Stomach (tissue), 8 donors: ENCODE measurements at regions not wholly inside any gene's neighbourhood (a gene's known extent, or its start where the extent isn't known, plus 50 kb on each side); places are given as distances from the start of the nearest gene placed in this dataset.

Experiments used
- DNase-seq, 2 donors: peaks; one replicate each; pipeline versions ENCODE4 v3.0.0 to v3.0.0-alpha.2; 2013 to 2019
- H3K27ac ChIP-seq, 5 donors: fragments of 200-600 bp in 4 of 5; sonication (generic) in 4 of 5; one replicate each; pipeline ENCODE4 v1.5.1; 2013 to 2019; ENCODE audit warnings: mild to moderate bottlenecking in 1 of 5, moderate library complexity in 1 of 5
- H3K27me3 ChIP-seq, 3 donors: fragments of 200-600 bp; sonication (generic); one replicate each; pipeline ENCODE4 v1.5.1; 2017 to 2019; ENCODE audit warnings: mixed run types in 1 of 3
- H3K36me3 ChIP-seq, 4 donors: fragments of 200-600 bp; sonication (generic); 1 replicate in 3 of 4; 2 replicates in 1 of 4; pipeline ENCODE4 v1.5.1; 2016 to 2019
- H3K4me1 ChIP-seq, 4 donors: fragments of 200-600 bp; sonication (generic); one replicate each; pipeline ENCODE4 v1.5.1; 2016 to 2019
- H3K4me3 ChIP-seq, 4 donors: fragments of 200-600 bp; sonication (generic) in 3 of 4; one replicate each; pipeline ENCODE4 v1.5.1; 2016 to 2019; ENCODE audit warnings: mild to moderate bottlenecking in 1 of 4
- H3K9me3 ChIP-seq, 4 donors: fragments of 200-600 bp; sonication (generic); one replicate each; pipeline ENCODE4 v1.5.1; 2016 to 2019
- CTCF ChIP-seq, 7 experiments: fragments of 450-650 bp in 4 of 7; fragments of 200-600 bp in 3 of 7; sonication (generic) in 3 of 7; IDR thresholded peaks; one replicate each; pipeline ENCODE4 v1.5.1; 2016 to 2019; ENCODE audit warnings: antibody characterized with exemption in 7 of 7, control low read depth in 2 of 7, mild to moderate bottlenecking in 1 of 7
- EP300 ChIP-seq: sonication (generic); formaldehyde crosslinking; IDR thresholded peaks from one replicate; pipeline ENCODE4 v1.6.1; 2017; ENCODE audit warnings: antibody characterized with exemption
- POLR2A ChIP-seq, 4 donors: fragments of 450-650 bp; IDR thresholded peaks; one replicate each; pipeline ENCODE4 v1.6.1; 2016; ENCODE audit warnings: antibody characterized with exemption in 4 of 4, control low read depth in 2 of 4, mild to moderate bottlenecking in 1 of 4, moderate library complexity in 1 of 4
- POLR2AphosphoS5 ChIP-seq, 3 donors: sonication (generic); formaldehyde crosslinking; IDR thresholded peaks; one replicate each; pipeline ENCODE4 v1.6.1; 2016; ENCODE audit warnings: antibody characterized with exemption in 3 of 3
- WGBS, 5 donors: extraction: QIAGEN DNeasy Blood & Tissue Kit in 3 of 5; methylation state at CpG; one replicate each; pipeline versions ENCODE4 v1.1.5 to v1.1.7; 2013 to 2018; 5-methylcytosine and 5-hydroxymethylcytosine counted together
- intact Hi-C: fragments of 100-400 bp; cut with DNase I; formaldehyde crosslinking; loops from one replicate; pipeline ENCODE4 v1.15.1; 2023; ENCODE audit warnings: low total_unique reads
- donor health status: healthy with polysubstance abuse.
- donor health status: Bipolar disorder and iron deficiency.
- donor health status: healthy.

- TF ChIP-seq EP300 (no peak), CTCF (IDR thresholded peaks at IDR 0.05) (no peak), POLR2AphosphoS5 (IDR thresholded peaks at IDR 0.05) (no peak), POLR2A (IDR thresholded peaks at IDR 0.05) (no peak)
- Histone ChIP-seq H3K4me1 (no peaks in the 10 kb centered on the region), H3K4me3 (no peak overlapping the region), H3K9me3 (no peaks in the 10 kb centered on the region), H3K27me3 (no peaks in the 10 kb centered on the region), H3K36me3 (no peaks in the 10 kb centered on the region), H3K27ac (no peak overlapping the region)
- 81 to 94% (median 88%) methylated on average over 2 of the region's 2 CpGs for WGBS, 5 donors
- intact Hi-C loops = no loop called here
- DNase-seq = no peak
Measured at GRCh38 chr7:110291430-110291829, 799.5 kb upstream of the LRRN3 start.

- Histone ChIP-seq H3K4me3 (no peak overlapping the region), H3K27me3 (no peaks in the 10 kb centered on the region), H3K4me1 (no peaks in the 10 kb centered on the region), H3K27ac (no peak overlapping the region), H3K36me3 (no peaks in the 10 kb centered on the region), H3K9me3 (no peaks in the 10 kb centered on the region)
- DNase-seq = no peak
- TF ChIP-seq EP300 (no peak), POLR2AphosphoS5 (IDR thresholded peaks at IDR 0.05) (no peak), POLR2A (IDR thresholded peaks at IDR 0.05) (no peak), CTCF (IDR thresholded peaks at IDR 0.05) (no peak)
- intact Hi-C loops = no loop called here
- 72 to 92% (median 76%) methylated on average over 1 of the region's 1 CpG for WGBS, 5 donors
Measured at GRCh38 chr7:110296321-110296720, 794.6 kb upstream of the LRRN3 start.

GRCh38 chr7:110307776-110308175 lies 783.2 kb upstream of the LRRN3 start:
- intact Hi-C loops = no loop called here
- TF ChIP-seq POLR2AphosphoS5 (IDR thresholded peaks at IDR 0.05) = no peak
- no peak for TF ChIP-seq CTCF (IDR thresholded peaks at IDR 0.05)
- no peak for TF ChIP-seq POLR2A (IDR thresholded peaks at IDR 0.05)
- TF ChIP-seq EP300 = no peak
- no peak for DNase-seq
- no peak overlapping the region for H3K4me3 ChIP-seq
- H3K27me3 ChIP-seq = no peaks in the 10 kb centered on the region
- 76 to 94% (median 82%) methylated on average over 1 of the region's 1 CpG for WGBS, 5 donors
- peaks cover 0 to 7% (median 2%) of the 10 kb centered on the region in 4 donors for H3K9me3 ChIP-seq
- no peaks in the 10 kb centered on the region for H3K36me3 ChIP-seq
- H3K4me1 ChIP-seq = no peaks in the 10 kb centered on the region
- no peak overlapping the region for H3K27ac ChIP-seq

GRCh38 chr7:110308791-110309190 lies 782.1 kb upstream of the LRRN3 start:
- DNase-seq = no peak
- no peaks in the 10 kb centered on the region for H3K36me3 ChIP-seq
- intact Hi-C loops = no loop called here
- TF ChIP-seq EP300 (no peak), CTCF (IDR thresholded peaks at IDR 0.05) (no peak), POLR2A (IDR thresholded peaks at IDR 0.05) (no peak), POLR2AphosphoS5 (IDR thresholded peaks at IDR 0.05) (no peak)
- H3K4me3 ChIP-seq = no peak overlapping the region
- WGBS, 5 donors = 82 to 91% (median 89%) methylated on average over 5 of the region's 5 CpGs
- peaks cover 0 to 7% (median 2%) of the 10 kb centered on the region in 4 donors for H3K9me3 ChIP-seq
- H3K27me3 ChIP-seq = no peaks in the 10 kb centered on the region
- H3K4me1 ChIP-seq = no peaks in the 10 kb centered on the region
- H3K27ac ChIP-seq = no peak overlapping the region
